GM12878 (cell line): ENCODE measurements at regions not wholly inside any gene's neighbourhood (a gene's known extent, or its start where the extent isn't known, plus 50 kb on each side); places are given as distances from the start of the nearest gene placed in this dataset.

ENCODE experiments used
- MEF2A ChIP-seq: IDR thresholded peaks from 2 replicates; pipeline ENCODE4 v1.6.1; 2011; ENCODE audit warnings: low read depth, mild to moderate bottlenecking, low read length, moderate library complexity; ENCODE audit not compliant: insufficient read depth
- TBL1XR1 ChIP-seq: IDR thresholded peaks from 2 replicates; pipeline ENCODE4 v1.6.1; 2012; ENCODE audit warnings: low read depth, low read length, improper control_type of control experiment
- TCF12 ChIP-seq: IDR thresholded peaks from 2 replicates; pipeline ENCODE4 v1.6.1; 2011; ENCODE audit warnings: low read depth, mild to moderate bottlenecking, low read length
- TCF7 ChIP-seq: IDR thresholded peaks from 2 replicates; pipeline ENCODE4 v1.6.1; 2014; ENCODE audit warnings: antibody characterized with exemption, borderline replicate concordance
- TF ChIP-seq, protein P1 (sequence below): IDR thresholded peaks from 2 replicates; pipeline ENCODE4 v1.6.1; 2012; ENCODE audit warnings: low read length, inconsistent platforms
- TF ChIP-seq, protein P2 (sequence below): fragments of 450-650 bp; formaldehyde crosslinking; IDR thresholded peaks from 2 replicates; pipeline ENCODE4 v1.5.0; 2022; ENCODE audit warnings: mild to moderate bottlenecking, missing genetic modification characterization

DNA sequence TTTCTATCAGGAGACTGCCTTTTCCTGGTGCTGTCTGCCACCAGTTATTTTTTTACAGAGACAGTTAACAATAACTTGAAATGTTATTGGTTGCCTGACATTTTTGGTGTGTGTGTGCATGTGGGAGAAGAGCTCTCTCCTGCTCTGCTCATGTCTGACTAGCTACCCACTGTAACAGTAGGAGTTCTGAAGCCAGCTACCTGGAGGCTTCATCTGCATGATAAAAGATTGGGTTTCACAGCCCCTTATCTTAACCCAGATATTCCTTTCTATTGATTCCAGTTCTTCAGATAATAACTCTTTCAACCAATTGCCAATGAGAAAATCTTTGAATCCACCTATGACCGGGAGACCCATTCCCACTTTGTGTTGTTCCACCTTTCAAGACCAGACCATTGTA, 237.4 kb upstream of the PPP1R3A start:
- no peak for TF ChIP-seq TCF12
- no peak for TF ChIP-seq TCF7
- TF ChIP-seq, protein P1, sequence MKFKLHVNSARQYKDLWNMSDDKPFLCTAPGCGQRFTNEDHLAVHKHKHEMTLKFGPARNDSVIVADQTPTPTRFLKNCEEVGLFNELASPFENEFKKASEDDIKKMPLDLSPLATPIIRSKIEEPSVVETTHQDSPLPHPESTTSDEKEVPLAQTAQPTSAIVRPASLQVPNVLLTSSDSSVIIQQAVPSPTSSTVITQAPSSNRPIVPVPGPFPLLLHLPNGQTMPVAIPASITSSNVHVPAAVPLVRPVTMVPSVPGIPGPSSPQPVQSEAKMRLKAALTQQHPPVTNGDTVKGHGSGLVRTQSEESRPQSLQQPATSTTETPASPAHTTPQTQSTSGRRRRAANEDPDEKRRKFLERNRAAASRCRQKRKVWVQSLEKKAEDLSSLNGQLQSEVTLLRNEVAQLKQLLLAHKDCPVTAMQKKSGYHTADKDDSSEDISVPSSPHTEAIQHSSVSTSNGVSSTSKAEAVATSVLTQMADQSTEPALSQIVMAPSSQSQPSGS, result no peak
- TF ChIP-seq, protein P2, sequence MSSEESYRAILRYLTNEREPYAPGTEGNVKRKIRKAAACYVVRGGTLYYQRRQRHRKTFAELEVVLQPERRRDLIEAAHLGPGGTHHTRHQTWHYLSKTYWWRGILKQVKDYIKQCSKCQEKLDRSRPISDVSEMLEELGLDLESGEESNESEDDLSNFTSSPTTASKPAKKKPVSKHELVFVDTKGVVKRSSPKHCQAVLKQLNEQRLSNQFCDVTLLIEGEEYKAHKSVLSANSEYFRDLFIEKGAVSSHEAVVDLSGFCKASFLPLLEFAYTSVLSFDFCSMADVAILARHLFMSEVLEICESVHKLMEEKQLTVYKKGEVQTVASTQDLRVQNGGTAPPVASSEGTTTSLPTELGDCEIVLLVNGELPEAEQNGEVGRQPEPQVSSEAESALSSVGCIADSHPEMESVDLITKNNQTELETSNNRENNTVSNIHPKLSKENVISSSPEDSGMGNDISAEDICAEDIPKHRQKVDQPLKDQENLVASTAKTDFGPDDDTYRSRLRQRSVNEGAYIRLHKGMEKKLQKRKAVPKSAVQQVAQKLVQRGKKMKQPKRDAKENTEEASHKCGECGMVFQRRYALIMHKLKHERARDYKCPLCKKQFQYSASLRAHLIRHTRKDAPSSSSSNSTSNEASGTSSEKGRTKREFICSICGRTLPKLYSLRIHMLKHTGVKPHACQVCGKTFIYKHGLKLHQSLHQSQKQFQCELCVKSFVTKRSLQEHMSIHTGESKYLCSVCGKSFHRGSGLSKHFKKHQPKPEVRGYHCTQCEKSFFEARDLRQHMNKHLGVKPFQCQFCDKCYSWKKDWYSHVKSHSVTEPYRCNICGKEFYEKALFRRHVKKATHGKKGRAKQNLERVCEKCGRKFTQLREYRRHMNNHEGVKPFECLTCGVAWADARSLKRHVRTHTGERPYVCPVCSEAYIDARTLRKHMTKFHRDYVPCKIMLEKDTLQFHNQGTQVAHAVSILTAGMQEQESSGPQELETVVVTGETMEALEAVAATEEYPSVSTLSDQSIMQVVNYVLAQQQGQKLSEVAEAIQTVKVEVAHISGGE, result no peak
- no peak for TF ChIP-seq TBL1XR1
- no peak for TF ChIP-seq MEF2A
